ENCODE measurements at regions not wholly inside any gene's neighbourhood (a gene's known extent, or its start where the extent isn't known, plus 50 kb on each side); places are given as distances from the start of the nearest gene placed in this dataset.

- TF ChIP-seq, protein P1, sequence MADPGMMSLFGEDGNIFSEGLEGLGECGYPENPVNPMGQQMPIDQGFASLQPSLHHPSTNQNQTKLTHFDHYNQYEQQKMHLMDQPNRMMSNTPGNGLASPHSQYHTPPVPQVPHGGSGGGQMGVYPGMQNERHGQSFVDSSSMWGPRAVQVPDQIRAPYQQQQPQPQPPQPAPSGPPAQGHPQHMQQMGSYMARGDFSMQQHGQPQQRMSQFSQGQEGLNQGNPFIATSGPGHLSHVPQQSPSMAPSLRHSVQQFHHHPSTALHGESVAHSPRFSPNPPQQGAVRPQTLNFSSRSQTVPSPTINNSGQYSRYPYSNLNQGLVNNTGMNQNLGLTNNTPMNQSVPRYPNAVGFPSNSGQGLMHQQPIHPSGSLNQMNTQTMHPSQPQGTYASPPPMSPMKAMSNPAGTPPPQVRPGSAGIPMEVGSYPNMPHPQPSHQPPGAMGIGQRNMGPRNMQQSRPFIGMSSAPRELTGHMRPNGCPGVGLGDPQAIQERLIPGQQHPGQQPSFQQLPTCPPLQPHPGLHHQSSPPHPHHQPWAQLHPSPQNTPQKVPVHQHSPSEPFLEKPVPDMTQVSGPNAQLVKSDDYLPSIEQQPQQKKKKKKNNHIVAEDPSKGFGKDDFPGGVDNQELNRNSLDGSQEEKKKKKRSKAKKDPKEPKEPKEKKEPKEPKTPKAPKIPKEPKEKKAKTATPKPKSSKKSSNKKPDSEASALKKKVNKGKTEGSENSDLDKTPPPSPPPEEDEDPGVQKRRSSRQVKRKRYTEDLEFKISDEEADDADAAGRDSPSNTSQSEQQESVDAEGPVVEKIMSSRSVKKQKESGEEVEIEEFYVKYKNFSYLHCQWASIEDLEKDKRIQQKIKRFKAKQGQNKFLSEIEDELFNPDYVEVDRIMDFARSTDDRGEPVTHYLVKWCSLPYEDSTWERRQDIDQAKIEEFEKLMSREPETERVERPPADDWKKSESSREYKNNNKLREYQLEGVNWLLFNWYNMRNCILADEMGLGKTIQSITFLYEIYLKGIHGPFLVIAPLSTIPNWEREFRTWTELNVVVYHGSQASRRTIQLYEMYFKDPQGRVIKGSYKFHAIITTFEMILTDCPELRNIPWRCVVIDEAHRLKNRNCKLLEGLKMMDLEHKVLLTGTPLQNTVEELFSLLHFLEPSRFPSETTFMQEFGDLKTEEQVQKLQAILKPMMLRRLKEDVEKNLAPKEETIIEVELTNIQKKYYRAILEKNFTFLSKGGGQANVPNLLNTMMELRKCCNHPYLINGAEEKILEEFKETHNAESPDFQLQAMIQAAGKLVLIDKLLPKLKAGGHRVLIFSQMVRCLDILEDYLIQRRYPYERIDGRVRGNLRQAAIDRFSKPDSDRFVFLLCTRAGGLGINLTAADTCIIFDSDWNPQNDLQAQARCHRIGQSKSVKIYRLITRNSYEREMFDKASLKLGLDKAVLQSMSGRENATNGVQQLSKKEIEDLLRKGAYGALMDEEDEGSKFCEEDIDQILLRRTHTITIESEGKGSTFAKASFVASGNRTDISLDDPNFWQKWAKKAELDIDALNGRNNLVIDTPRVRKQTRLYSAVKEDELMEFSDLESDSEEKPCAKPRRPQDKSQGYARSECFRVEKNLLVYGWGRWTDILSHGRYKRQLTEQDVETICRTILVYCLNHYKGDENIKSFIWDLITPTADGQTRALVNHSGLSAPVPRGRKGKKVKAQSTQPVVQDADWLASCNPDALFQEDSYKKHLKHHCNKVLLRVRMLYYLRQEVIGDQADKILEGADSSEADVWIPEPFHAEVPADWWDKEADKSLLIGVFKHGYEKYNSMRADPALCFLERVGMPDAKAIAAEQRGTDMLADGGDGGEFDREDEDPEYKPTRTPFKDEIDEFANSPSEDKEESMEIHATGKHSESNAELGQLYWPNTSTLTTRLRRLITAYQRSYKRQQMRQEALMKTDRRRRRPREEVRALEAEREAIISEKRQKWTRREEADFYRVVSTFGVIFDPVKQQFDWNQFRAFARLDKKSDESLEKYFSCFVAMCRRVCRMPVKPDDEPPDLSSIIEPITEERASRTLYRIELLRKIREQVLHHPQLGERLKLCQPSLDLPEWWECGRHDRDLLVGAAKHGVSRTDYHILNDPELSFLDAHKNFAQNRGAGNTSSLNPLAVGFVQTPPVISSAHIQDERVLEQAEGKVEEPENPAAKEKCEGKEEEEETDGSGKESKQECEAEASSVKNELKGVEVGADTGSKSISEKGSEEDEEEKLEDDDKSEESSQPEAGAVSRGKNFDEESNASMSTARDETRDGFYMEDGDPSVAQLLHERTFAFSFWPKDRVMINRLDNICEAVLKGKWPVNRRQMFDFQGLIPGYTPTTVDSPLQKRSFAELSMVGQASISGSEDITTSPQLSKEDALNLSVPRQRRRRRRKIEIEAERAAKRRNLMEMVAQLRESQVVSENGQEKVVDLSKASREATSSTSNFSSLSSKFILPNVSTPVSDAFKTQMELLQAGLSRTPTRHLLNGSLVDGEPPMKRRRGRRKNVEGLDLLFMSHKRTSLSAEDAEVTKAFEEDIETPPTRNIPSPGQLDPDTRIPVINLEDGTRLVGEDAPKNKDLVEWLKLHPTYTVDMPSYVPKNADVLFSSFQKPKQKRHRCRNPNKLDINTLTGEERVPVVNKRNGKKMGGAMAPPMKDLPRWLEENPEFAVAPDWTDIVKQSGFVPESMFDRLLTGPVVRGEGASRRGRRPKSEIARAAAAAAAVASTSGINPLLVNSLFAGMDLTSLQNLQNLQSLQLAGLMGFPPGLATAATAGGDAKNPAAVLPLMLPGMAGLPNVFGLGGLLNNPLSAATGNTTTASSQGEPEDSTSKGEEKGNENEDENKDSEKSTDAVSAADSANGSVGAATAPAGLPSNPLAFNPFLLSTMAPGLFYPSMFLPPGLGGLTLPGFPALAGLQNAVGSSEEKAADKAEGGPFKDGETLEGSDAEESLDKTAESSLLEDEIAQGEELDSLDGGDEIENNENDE (IDR thresholded peaks at IDR 0.05; ENCODE audit: insufficient replicate concordance, low read length): no peak
- TF ChIP-seq EZH2 (IDR thresholded peaks at IDR 0.05; ENCODE audit: low read depth, low read length, severe bottlenecking) (no peak), ZNF274 (IDR thresholded peaks at IDR 0.05; ENCODE audit: borderline replicate concordance, extremely low read depth, low read length) (no peak), MAFK (IDR thresholded peaks at IDR 0.05; ENCODE audit: low read depth, low read length) (no peak), CTBP2 (IDR thresholded peaks at IDR 0.05; ENCODE audit: borderline replicate concordance, insufficient read depth, insufficient read length, low read length) (no peak)
Observed at GRCh38 chr11:95289378-95290101, 58.5 kb upstream of the SESN3 start (continued).
